ENCODE measurements at regions not wholly inside any gene's neighbourhood (a gene's known extent, or its start where the extent isn't known, plus 50 kb on each side); places are given as distances from the start of the nearest gene placed in this dataset.

DNA sequence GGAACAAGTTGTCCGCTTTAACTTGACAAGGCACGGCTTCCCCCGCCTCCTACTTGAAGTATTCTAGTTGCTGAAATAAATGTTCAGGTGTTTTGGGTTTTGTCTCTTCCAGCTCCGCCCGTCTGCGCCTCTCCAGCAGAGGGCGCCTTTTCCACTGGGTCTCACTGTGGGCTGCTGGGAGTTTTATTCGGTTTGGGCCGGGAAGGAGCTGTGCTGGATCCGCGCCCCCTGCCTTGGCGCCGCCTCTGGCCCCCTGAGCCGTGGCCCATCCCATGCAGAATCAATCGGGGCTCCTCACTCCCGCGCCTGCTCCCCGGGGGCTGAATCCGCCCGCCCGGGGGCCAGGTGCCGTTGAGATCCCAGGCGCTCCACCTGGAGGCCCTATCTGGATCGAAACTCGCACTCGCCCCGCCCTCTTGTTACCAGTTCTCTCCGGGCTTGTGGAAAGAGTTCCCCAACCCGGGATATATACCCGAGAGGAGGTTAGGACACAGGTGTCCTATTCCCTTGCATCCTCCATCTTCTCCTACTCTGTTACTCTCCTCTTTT lies 51.0 kb upstream of the TCF21 start:
- peak; percentile 33 for DNase-seq (ENCODE audit: low read depth)
